Panc1 (cell line): ENCODE measurements at regions not wholly inside any gene's neighbourhood (a gene's known extent, or its start where the extent isn't known, plus 50 kb on each side); places are given as distances from the start of the nearest gene placed in this dataset.

Source experiments
- ATAC-seq: fragments of 200-7000 bp; cut with Tn5 transposase; 2 replicates; pipeline ENCODE4 v1.9.1; 2020; ENCODE audit warnings: mild to moderate bottlenecking, moderate library complexity
- BruUV-seq: library from RNA; stranded (reverse); fragments of 400-500 nt; replicated peaks from 2 replicates; lab custom pipeline; 2021; lab: Mats Ljungman, UMichigan
- CTCF ChIA-PET: fragments of 300-600 bp; sonication (Branson Sonifier 250); formaldehyde crosslinking; loops from one replicate; lab custom pipeline; 2022; ENCODE audit warnings: antibody characterized with exemption; lab: Charles Lee
- POLR2A ChIA-PET: fragments of 300-600 bp; sonication (Branson Sonifier 250); formaldehyde crosslinking; loops from one replicate; lab custom pipeline; 2022; ENCODE audit warnings: antibody characterized with exemption; lab: Charles Lee
- DNase-seq: peaks from one replicate; pipeline ENCODE4 v3.0.0-alpha.2; 2010; ENCODE audit warnings: low read depth, low spot score
- H3K27ac ChIP-seq: 2 replicates; pipeline ENCODE4 v1.5.1; 2011; ENCODE audit warnings: mild to moderate bottlenecking, low read length, inconsistent platforms
- H3K27me3 ChIP-seq: fragments of 200-500 bp; sonication (Bioruptor generic); 2 replicates; pipeline ENCODE4 v1.6.0; 2014; ENCODE audit warnings: low read length, inconsistent platforms; ENCODE audit not compliant: control insufficient read depth, insufficient read depth
- H3K36me3 ChIP-seq: fragments of 200-500 bp; sonication (Bioruptor generic); 2 replicates; pipeline ENCODE4 v1.5.1; 2014; ENCODE audit warnings: inconsistent platforms, mild to moderate bottlenecking, low read length, moderate library complexity; ENCODE audit not compliant: control insufficient read depth, insufficient read depth
- H3K4me1 ChIP-seq: 2 replicates; pipeline ENCODE4 v1.5.1; 2011; ENCODE audit warnings: inconsistent platforms, mild to moderate bottlenecking, low read length, moderate library complexity; ENCODE audit not compliant: control insufficient read depth, insufficient read depth
- H3K4me3 ChIP-seq, 2 experiments: 2 replicates each; pipeline ENCODE4 v1.5.1; 2011 to 2012; ENCODE audit warnings: low read depth in 2 of 2, low read length in 2 of 2, mild to moderate bottlenecking in 2 of 2, inconsistent platforms in 1 of 2, moderate library complexity in 1 of 2
- H3K9me3 ChIP-seq: fragments of 200-500 bp; sonication (Bioruptor generic); 2 replicates; pipeline ENCODE4 v1.5.1; 2014; ENCODE audit warnings: low read depth, mild to moderate bottlenecking, inconsistent platforms, low read length, moderate library complexity; ENCODE audit not compliant: control insufficient read depth, insufficient read depth
- POLR2AphosphoS5 ChIP-seq: IDR thresholded peaks from 2 replicates; pipeline ENCODE4 v1.6.1; 2012; ENCODE audit warnings: mild to moderate bottlenecking, low read depth, low read length, moderate library complexity
- SIN3A ChIP-seq: IDR thresholded peaks from 2 replicates; pipeline ENCODE4 v1.6.1; 2012; ENCODE audit warnings: low read depth, mild to moderate bottlenecking, low read length, moderate library complexity, borderline replicate concordance; ENCODE audit not compliant: insufficient read depth
- TCF7L2 ChIP-seq: IDR thresholded peaks from 2 replicates; pipeline ENCODE4 v1.6.1; 2011; ENCODE audit warnings: mild to moderate bottlenecking, low read depth, low read length, inconsistent platforms
- in situ Hi-C: cut with HindIII; loops from 2 replicates; pipeline ENCODE4 v1.10.0; 2016; ENCODE audit warnings: low sequenced_read_pairs, low pct_unique_long_range_greater_than_20kb
- intact Hi-C: fragments of 100-400 bp; cut with micrococcal nuclease; formaldehyde crosslinking; loops from one replicate; pipeline ENCODE4 v1.10.0; 2022; ENCODE audit not compliant: unreplicated experiment
- TF ChIP-seq, protein P1 (sequence below): fragments of 450-650 bp; IDR thresholded peaks from 2 replicates; pipeline ENCODE4 v1.5.1; 2017; ENCODE audit warnings: mild to moderate bottlenecking
- TF ChIP-seq, protein P2 (sequence below), 2 experiments: IDR thresholded peaks; 2 replicates each; pipeline ENCODE4 v1.6.1; 2011 to 2012; ENCODE audit warnings: low read depth in 2 of 2, control low read depth in 1 of 2, low read length in 1 of 2, mild to moderate bottlenecking in 1 of 2, moderate library complexity in 1 of 2; ENCODE audit not compliant: insufficient read depth in 1 of 2

- no peaks in the 10 kb centered on the region for H3K36me3 ChIP-seq
- DNase-seq (no peak), ATAC-seq (no peak)
- no peak overlapping the region for H3K27ac ChIP-seq
- H3K4me3 ChIP-seq = no peak overlapping the region
- BruUV-seq = no TSS peak
- H3K9me3 ChIP-seq = no peaks in the 10 kb centered on the region
- ChIA-PET POLR2A (no interaction called here), CTCF (no interaction called here)
- intact Hi-C loops = no loop called here
- H3K4me1 ChIP-seq = no peaks in the 10 kb centered on the region; the same call in 1 of the 2 replicates
- H3K27me3 ChIP-seq = no peaks in the 10 kb centered on the region
- in situ Hi-C loops = no loop called here
- TF ChIP-seq TCF7L2 (no peak), POLR2AphosphoS5 (no peak), SIN3A (no peak)
- TF ChIP-seq, protein P1, sequence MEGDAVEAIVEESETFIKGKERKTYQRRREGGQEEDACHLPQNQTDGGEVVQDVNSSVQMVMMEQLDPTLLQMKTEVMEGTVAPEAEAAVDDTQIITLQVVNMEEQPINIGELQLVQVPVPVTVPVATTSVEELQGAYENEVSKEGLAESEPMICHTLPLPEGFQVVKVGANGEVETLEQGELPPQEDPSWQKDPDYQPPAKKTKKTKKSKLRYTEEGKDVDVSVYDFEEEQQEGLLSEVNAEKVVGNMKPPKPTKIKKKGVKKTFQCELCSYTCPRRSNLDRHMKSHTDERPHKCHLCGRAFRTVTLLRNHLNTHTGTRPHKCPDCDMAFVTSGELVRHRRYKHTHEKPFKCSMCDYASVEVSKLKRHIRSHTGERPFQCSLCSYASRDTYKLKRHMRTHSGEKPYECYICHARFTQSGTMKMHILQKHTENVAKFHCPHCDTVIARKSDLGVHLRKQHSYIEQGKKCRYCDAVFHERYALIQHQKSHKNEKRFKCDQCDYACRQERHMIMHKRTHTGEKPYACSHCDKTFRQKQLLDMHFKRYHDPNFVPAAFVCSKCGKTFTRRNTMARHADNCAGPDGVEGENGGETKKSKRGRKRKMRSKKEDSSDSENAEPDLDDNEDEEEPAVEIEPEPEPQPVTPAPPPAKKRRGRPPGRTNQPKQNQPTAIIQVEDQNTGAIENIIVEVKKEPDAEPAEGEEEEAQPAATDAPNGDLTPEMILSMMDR = no peak
- TF ChIP-seq, protein P2, sequence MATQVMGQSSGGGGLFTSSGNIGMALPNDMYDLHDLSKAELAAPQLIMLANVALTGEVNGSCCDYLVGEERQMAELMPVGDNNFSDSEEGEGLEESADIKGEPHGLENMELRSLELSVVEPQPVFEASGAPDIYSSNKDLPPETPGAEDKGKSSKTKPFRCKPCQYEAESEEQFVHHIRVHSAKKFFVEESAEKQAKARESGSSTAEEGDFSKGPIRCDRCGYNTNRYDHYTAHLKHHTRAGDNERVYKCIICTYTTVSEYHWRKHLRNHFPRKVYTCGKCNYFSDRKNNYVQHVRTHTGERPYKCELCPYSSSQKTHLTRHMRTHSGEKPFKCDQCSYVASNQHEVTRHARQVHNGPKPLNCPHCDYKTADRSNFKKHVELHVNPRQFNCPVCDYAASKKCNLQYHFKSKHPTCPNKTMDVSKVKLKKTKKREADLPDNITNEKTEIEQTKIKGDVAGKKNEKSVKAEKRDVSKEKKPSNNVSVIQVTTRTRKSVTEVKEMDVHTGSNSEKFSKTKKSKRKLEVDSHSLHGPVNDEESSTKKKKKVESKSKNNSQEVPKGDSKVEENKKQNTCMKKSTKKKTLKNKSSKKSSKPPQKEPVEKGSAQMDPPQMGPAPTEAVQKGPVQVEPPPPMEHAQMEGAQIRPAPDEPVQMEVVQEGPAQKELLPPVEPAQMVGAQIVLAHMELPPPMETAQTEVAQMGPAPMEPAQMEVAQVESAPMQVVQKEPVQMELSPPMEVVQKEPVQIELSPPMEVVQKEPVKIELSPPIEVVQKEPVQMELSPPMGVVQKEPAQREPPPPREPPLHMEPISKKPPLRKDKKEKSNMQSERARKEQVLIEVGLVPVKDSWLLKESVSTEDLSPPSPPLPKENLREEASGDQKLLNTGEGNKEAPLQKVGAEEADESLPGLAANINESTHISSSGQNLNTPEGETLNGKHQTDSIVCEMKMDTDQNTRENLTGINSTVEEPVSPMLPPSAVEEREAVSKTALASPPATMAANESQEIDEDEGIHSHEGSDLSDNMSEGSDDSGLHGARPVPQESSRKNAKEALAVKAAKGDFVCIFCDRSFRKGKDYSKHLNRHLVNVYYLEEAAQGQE (IDR thresholded peaks at IDR 0.05; ENCODE audit: insufficient read depth in 1 of 2, low read depth in 2 of 2, low read length in 1 of 2) = no peak
These were observed 102.6 kb upstream of the SLC7A1 start for GRCh38 chr13:29698106-29698505.

DNA sequence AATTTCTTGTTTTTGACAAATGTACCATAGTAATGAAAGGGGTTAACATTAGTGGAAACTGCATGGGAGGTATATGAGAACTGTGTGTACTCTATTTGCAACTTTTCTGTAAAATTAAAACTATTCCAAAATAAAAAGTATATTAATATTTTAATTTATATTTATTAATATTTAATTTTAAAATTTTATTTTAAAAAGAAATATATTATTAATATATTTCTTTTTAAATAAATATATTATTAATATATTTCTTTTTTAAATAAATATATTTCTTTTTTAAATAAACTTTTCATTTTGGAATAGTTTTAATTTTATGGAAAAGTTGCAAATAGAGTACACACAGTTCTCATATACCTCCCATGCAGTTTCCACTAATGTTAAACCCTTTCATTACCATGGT is 101.1 kb upstream of the SLC7A1 start:
- CTCF ChIA-PET = no interaction called here
- no peaks in the 10 kb centered on the region for H3K27me3 ChIP-seq
- no peaks in the 10 kb centered on the region for H3K4me1 ChIP-seq
- no peaks in the 10 kb centered on the region for H3K36me3 ChIP-seq
- ATAC-seq = no peak
- no peak overlapping the region for H3K4me3 ChIP-seq
- H3K9me3 ChIP-seq = no peaks in the 10 kb centered on the region
- in situ Hi-C loops = no loop called here
- no peak overlapping the region for H3K27ac ChIP-seq
- DNase-seq = no peak
- POLR2A ChIA-PET = no interaction called here
- BruUV-seq = no TSS peak
- TF ChIP-seq, protein P2 (IDR thresholded peaks at IDR 0.05; ENCODE audit: insufficient read depth in 1 of 2, low read depth in 2 of 2, low read length in 1 of 2) = no peak
- no peak for TF ChIP-seq POLR2AphosphoS5
- TF ChIP-seq, protein P1 = no peak
- no peak for TF ChIP-seq TCF7L2
- no peak for TF ChIP-seq SIN3A
- intact Hi-C loops = no loop called here
